ENCODE measurements at regions not wholly inside any gene's neighbourhood (a gene's known extent, or its start where the extent isn't known, plus 50 kb on each side); places are given as distances from the start of the nearest gene placed in this dataset.

DNA sequence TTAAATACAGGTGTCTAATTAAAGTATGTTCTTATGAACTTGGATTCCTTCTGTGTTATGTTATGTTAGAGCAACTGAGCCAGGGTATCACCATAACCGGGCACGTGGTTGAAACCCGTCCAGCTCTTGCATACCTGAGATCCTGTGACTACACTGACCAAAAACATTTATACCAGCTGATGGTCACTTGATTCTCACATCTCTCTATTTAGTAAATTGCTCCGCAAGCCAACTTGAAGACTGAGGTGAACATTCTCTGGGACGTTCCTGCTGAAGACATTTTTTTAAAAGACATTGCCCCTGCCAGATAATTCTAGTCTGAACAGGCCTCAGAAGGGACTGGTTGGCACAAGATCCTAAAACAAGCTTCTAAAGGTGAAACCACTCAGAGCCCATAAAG lies 550.0 kb upstream of the DIPK2B start:
- DNase-seq (ENCODE audit: extremely low read depth in 1 of 11, low read depth in 9 of 11, low spot score in 4 of 11) = no peak

DNA sequence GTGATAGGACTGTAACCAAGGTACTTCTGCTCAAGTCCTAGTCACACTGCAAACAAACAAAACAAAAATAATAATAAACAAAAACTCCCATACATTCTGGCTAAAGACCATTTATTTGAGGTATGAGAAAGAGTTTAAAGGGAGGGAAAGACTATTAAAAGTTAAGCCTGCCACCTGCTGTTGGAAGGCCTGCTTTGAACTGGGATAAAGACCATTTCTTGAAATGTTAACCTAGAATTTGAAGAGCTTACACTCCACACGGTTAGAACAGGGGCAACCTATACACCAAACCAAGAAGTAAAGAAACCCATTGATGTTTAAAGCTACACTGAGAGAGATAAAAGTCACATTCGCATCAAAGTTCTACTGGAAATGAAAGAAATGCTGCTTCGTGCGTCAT lies 548.7 kb upstream of the DIPK2B start:
- DNase-seq (ENCODE audit: extremely low read depth in 1 of 11, low read depth in 9 of 11, low spot score in 4 of 11) = no peak

- DNase-seq (ENCODE audit: extremely low read depth in 1 of 11, low read depth in 9 of 11, low spot score in 4 of 11) = no peak
Observed at GRCh38 chrX:45748369-45748774, 547.7 kb upstream of the DIPK2B start.

DNA sequence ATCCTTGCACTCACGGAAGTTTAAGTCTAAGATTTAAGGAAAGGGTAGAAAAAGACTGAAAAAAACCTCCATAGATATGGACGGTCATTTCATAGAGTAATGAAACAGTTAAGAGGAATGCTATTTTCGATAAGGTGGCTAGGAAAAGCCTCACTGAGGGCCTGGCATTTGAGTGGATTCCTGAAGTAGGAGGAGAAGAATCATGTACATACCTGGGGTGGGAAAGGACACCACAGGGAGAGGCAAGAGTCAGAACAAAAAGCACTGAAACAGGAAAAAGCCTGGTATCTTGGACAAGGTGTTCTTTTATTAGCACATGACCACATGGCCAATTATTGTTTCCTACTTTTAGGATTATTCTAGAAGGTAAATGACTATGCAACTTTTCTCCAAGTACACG lies 547.2 kb upstream of the DIPK2B start:
- DNase-seq (ENCODE audit: extremely low read depth in 1 of 11, low read depth in 9 of 11, low spot score in 4 of 11) = no peak

- no peak for DNase-seq (ENCODE audit: extremely low read depth in 1 of 11, low read depth in 9 of 11, low spot score in 4 of 11)
Observed at GRCh38 chrX:45745479-45745878, 544.8 kb upstream of the DIPK2B start.

GRCh38 chrX:45743906-45744625 lies 543.4 kb upstream of the DIPK2B start:
- no peak for DNase-seq (ENCODE audit: extremely low read depth in 1 of 11, low read depth in 9 of 11, low spot score in 4 of 11)

- DNase-seq (ENCODE audit: extremely low read depth in 1 of 11, low read depth in 9 of 11, low spot score in 4 of 11) = no peak
Observed at GRCh38 chrX:45743081-45743533, 542.4 kb upstream of the DIPK2B start.

- no peak for DNase-seq (ENCODE audit: extremely low read depth in 1 of 11, low read depth in 9 of 11, low spot score in 4 of 11)
Observed at GRCh38 chrX:45740291-45740690, 539.6 kb upstream of the DIPK2B start.

DNA sequence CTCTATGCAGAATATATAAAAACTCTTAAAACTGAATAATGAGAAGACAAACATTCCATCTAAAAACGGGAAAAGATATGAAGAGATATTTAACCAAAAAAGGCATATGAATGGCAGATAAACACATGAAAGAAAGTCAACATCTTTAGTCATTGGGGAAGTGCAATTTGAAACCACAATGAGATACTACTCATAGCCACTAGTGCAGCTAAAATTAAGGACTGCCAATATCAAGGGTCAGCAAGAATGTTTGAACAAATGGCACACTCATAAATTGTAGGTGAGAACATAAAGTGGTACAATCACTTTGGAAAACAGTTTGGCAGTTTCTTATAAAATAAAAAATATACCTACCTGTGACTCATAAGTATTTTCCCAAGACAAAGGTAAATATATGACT lies 534.9 kb upstream of the DIPK2B start:
- no peak for DNase-seq (ENCODE audit: extremely low read depth in 1 of 11, low read depth in 9 of 11, low spot score in 4 of 11)

GRCh38 chrX:45731448-45731847 lies 530.8 kb upstream of the DIPK2B start:
- no peak for DNase-seq (ENCODE audit: extremely low read depth in 1 of 11, low read depth in 9 of 11, low spot score in 4 of 11)

- no peak for DNase-seq (ENCODE audit: extremely low read depth in 1 of 11, low read depth in 9 of 11, low spot score in 4 of 11)
Observed at GRCh38 chrX:45727761-45728160, 527.1 kb upstream of the DIPK2B start.

- no peak for DNase-seq (ENCODE audit: extremely low read depth in 1 of 11, low read depth in 9 of 11, low spot score in 4 of 11)
Observed at GRCh38 chrX:45722471-45722870, 521.8 kb upstream of the DIPK2B start.

GRCh38 chrX:45719751-45720501 lies 519.2 kb upstream of the DIPK2B start:
- no peak for DNase-seq (ENCODE audit: extremely low read depth in 1 of 11, low read depth in 9 of 11, low spot score in 4 of 11)

GRCh38 chrX:45718676-45719075 lies 518.0 kb upstream of the DIPK2B start:
- no peak for DNase-seq (ENCODE audit: extremely low read depth in 1 of 11, low read depth in 9 of 11, low spot score in 4 of 11)

- no peak for DNase-seq (ENCODE audit: extremely low read depth in 1 of 11, low read depth in 9 of 11, low spot score in 4 of 11)
Observed at GRCh38 chrX:45716750-45717149, 516.1 kb upstream of the DIPK2B start.

DNA sequence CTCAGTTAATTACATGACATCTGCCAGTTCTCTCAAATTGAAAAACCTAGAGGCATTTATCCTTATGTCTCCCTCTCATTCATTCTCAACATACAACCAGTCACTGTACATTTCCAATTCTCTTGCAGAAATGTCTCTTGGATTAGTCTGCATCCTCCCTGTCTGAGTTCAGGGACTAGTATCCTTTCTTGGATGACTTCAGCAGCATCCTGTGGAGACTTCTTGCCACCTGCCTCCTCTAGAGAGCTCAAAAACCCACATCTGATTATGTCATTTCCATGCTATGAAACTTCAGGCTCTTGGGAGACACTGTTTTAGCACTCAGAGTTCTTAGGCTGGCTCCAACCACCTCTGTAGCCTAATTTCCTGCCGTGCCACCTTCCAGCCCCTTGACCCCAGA lies 515.1 kb upstream of the DIPK2B start:
- no peak for DNase-seq (ENCODE audit: extremely low read depth in 1 of 11, low read depth in 9 of 11, low spot score in 4 of 11)

- DNase-seq (ENCODE audit: extremely low read depth in 1 of 11, low read depth in 9 of 11, low spot score in 4 of 11) = no peak
Observed at GRCh38 chrX:45714866-45715265, 514.2 kb upstream of the DIPK2B start.

DNA sequence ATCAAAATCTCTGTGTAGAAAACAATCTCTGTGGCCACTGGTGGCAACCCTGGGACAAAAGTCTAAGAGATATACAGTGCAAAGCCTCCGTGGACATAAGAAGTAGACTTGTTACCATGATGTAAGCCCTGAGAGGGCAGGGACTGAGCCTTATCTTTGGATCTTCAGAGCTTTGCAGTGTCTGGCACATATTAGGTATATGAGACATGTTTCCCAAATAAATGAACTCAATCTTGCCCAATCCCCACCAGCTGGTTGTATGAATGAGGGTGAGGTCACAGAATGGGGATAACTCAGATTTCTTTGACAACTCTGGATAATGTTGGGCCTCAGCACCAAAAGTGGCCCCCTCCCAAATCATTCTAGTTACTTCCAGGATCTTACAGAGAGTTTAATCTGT lies 511.4 kb upstream of the DIPK2B start:
- no peak for DNase-seq (ENCODE audit: extremely low read depth in 1 of 11, low read depth in 9 of 11, low spot score in 4 of 11)

DNA sequence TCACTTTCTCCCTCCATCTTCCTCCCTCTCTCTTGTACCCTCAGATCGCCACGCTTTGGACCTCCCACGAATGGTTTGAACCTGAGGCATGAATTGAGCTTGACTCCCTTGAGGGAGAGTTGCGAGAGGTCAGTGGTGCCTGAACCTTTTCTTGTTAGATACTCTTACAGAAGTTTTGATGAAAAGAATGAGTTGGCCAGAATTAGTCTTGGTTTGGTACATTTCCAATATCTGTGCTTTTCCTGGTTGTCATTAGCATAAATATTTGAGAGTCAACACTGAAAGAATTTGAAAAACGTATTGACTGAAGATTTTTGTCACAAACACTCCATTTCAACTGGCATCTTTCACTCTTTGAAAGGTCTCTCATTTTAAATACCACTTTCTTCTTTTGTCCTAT lies 510.6 kb upstream of the DIPK2B start:
- DNase-seq (ENCODE audit: extremely low read depth in 1 of 11, low read depth in 9 of 11, low spot score in 4 of 11) = no peak

GRCh38 chrX:45710081-45710801 lies 509.6 kb upstream of the DIPK2B start:
- DNase-seq (ENCODE audit: extremely low read depth in 1 of 11, low read depth in 9 of 11, low spot score in 4 of 11) = no peak
